ENCODE measurements at regions not wholly inside any gene's neighbourhood (a gene's known extent, or its start where the extent isn't known, plus 50 kb on each side); places are given as distances from the start of the nearest gene placed in this dataset.
"Not testable (repeated sequence)": the region's sequence is repeated elsewhere in the genome, so short reads cannot be mapped to it uniquely, and the experiment has no call there.

GRCh38 chr6:109875973-109876372 is 102.1 kb upstream of the GPR6 start:
- Mint-ChIP-seq H3K9me3 (no peaks in the 10 kb centered on the region), H3K36me3 (no peaks in the 10 kb centered on the region), H3K27ac (no peak overlapping the region), H3K4me3 (no peak overlapping the region), H3K4me1 (no peaks in the 10 kb centered on the region), H3K27me3 (ENCODE audit: low read depth in 2 of 2) (peaks cover 15 to 17% of the 10 kb centered on the region in 2 donors)
- intact Hi-C loops (cut with micrococcal nuclease) = no loop called here
- Histone ChIP-seq H3K9me3 (ENCODE audit: control insufficient read depth, insufficient read depth, low read length) (no peaks in the 10 kb centered on the region), H3K27me3 (ENCODE audit: control insufficient read depth, insufficient read depth, low read length) (no peaks in the 10 kb centered on the region), H3K36me3 (ENCODE audit: control insufficient read depth, insufficient read depth, low read length) (no peaks in the 10 kb centered on the region), H3K27ac (ENCODE audit: low read length) (no peak overlapping the region), H3K4me1 (ENCODE audit: control insufficient read depth, insufficient read depth, low read length) (no peaks in the 10 kb centered on the region), H3K4me3 (ENCODE audit: low read length) (no peak overlapping the region)
- no peak for ATAC-seq
- no peak for DNase-seq
- no peak for TF ChIP-seq CTCF (IDR thresholded peaks at IDR 0.05)
- 96% methylated on average over 3 of the region's 3 CpGs for WGBS (ENCODE audit: insufficient coverage)

GRCh38 chr6:109877028-109878004 is 100.8 kb upstream of the GPR6 start:
- H3K4me3 ChIP-seq (ENCODE audit: low read length) = no peak overlapping the region
- H3K9me3 Mint-ChIP-seq = no peaks in the 10 kb centered on the region
- no peaks in the 10 kb centered on the region for H3K36me3 Mint-ChIP-seq
- ATAC-seq = no peak
- H3K4me1 ChIP-seq (ENCODE audit: control insufficient read depth, insufficient read depth, low read length) = no peaks in the 10 kb centered on the region
- H3K27me3 ChIP-seq (ENCODE audit: control insufficient read depth, insufficient read depth, low read length) = no peaks in the 10 kb centered on the region
- H3K36me3 ChIP-seq (ENCODE audit: control insufficient read depth, insufficient read depth, low read length) = no peaks in the 10 kb centered on the region
- H3K27me3 Mint-ChIP-seq (ENCODE audit: low read depth in 2 of 2) = peaks cover 15 to 17% of the 10 kb centered on the region in 2 donors
- no peak for DNase-seq
- WGBS (ENCODE audit: insufficient coverage) = 77% methylated on average over 9 of the region's 10 CpGs
- no peak overlapping the region for H3K27ac Mint-ChIP-seq
- H3K4me3 Mint-ChIP-seq = no peak overlapping the region
- no peak for TF ChIP-seq CTCF (IDR thresholded peaks at IDR 0.05)
- H3K9me3 ChIP-seq (ENCODE audit: control insufficient read depth, insufficient read depth, low read length) = no peaks in the 10 kb centered on the region
- H3K4me1 Mint-ChIP-seq = no peaks in the 10 kb centered on the region
- intact Hi-C loops (cut with micrococcal nuclease) = no loop called here
- no peak overlapping the region for H3K27ac ChIP-seq (ENCODE audit: low read length)

- H3K27ac ChIP-seq (ENCODE audit: low read length); H3K36me3 ChIP-seq (ENCODE audit: control insufficient read depth, insufficient read depth, low read length); H3K9me3 Mint-ChIP-seq; DNase-seq; H3K4me3 Mint-ChIP-seq; H3K27ac Mint-ChIP-seq; ATAC-seq; intact Hi-C loops (cut with micrococcal nuclease); H3K4me3 ChIP-seq (ENCODE audit: low read length); H3K4me1 ChIP-seq (ENCODE audit: control insufficient read depth, insufficient read depth, low read length); H3K9me3 ChIP-seq (ENCODE audit: control insufficient read depth, insufficient read depth, low read length); H3K4me1 Mint-ChIP-seq; H3K36me3 Mint-ChIP-seq; H3K27me3 ChIP-seq (ENCODE audit: control insufficient read depth, insufficient read depth, low read length): not testable (repeated sequence)
- peaks cover 13 to 17% of the 10 kb centered on the region in 2 donors for H3K27me3 Mint-ChIP-seq (ENCODE audit: low read depth in 2 of 2)
- 100% methylated on average over 6 of the region's 9 CpGs for WGBS (ENCODE audit: insufficient coverage)
Observed at GRCh38 chr6:109878005-109878690, 100.0 kb upstream of the GPR6 start.

GRCh38 chr6:109879081-109879480 is 99.0 kb upstream of the GPR6 start:
- H3K4me3 ChIP-seq (ENCODE audit: low read length); ATAC-seq; H3K4me3 Mint-ChIP-seq; H3K27ac Mint-ChIP-seq; intact Hi-C loops (cut with micrococcal nuclease); H3K4me1 Mint-ChIP-seq; DNase-seq; H3K36me3 ChIP-seq (ENCODE audit: control insufficient read depth, insufficient read depth, low read length); H3K4me1 ChIP-seq (ENCODE audit: control insufficient read depth, insufficient read depth, low read length); H3K36me3 Mint-ChIP-seq; H3K27ac ChIP-seq (ENCODE audit: low read length); H3K9me3 Mint-ChIP-seq; H3K9me3 ChIP-seq (ENCODE audit: control insufficient read depth, insufficient read depth, low read length); H3K27me3 ChIP-seq (ENCODE audit: control insufficient read depth, insufficient read depth, low read length): not testable (repeated sequence)
- 85% methylated on average over 4 of the region's 5 CpGs for WGBS (ENCODE audit: insufficient coverage)
- peaks cover 12 to 17% of the 10 kb centered on the region in 2 donors for H3K27me3 Mint-ChIP-seq (ENCODE audit: low read depth in 2 of 2)

Data from natural killer cell (primary cell).